OCI-LY1 (cell line): ENCODE measurements at regions not wholly inside any gene's neighbourhood (a gene's known extent, or its start where the extent isn't known, plus 50 kb on each side); places are given as distances from the start of the nearest gene placed in this dataset.

Source experiments
- H2AFZ ChIP-seq: fragments of 200-600 bp; sonication (generic), shearing (Covaris generic); 2 replicates; pipeline ENCODE4 v1.6.0; 2014; ENCODE audit warnings: antibody characterized with exemption, mild to moderate bottlenecking, low read length
- H3F3A ChIP-seq: fragments of 200-600 bp; sonication (generic), shearing (Covaris generic); 2 replicates; pipeline ENCODE4 v1.6.0; 2014; ENCODE audit warnings: mild to moderate bottlenecking, antibody characterized with exemption, low read length, moderate library complexity; ENCODE audit not compliant: insufficient read depth
- H3K27ac ChIP-seq: fragments of 200-600 bp; sonication (generic); 2 replicates; pipeline ENCODE4 v1.5.1; 2014; ENCODE audit warnings: low read length, mixed run types, mild to moderate bottlenecking, low read depth; ENCODE audit not compliant: poor library complexity, severe bottlenecking
- H3K27me3 ChIP-seq: fragments of 200-600 bp; sonication (generic); 2 replicates; pipeline ENCODE4 v1.6.0; 2014; ENCODE audit warnings: antibody characterized with exemption, mild to moderate bottlenecking, low read length, moderate library complexity; ENCODE audit not compliant: insufficient read depth
- H3K36me3 ChIP-seq: fragments of 200-600 bp; sonication (generic); 2 replicates; pipeline ENCODE4 v1.6.1; 2014; ENCODE audit warnings: mild to moderate bottlenecking, antibody characterized with exemption, low read length, moderate library complexity, mixed read lengths; ENCODE audit not compliant: insufficient read depth
- H3K4me1 ChIP-seq: fragments of 200-600 bp; sonication (generic); 2 replicates; pipeline ENCODE4 v1.5.1; 2014; ENCODE audit warnings: mild to moderate bottlenecking, low read length, moderate library complexity; ENCODE audit not compliant: insufficient read depth, severe bottlenecking
- H3K4me2 ChIP-seq: fragments of 200-600 bp; sonication (generic), shearing (Covaris generic); 2 replicates; pipeline ENCODE4 v1.6.1; 2014; ENCODE audit warnings: low read length
- H3K4me3 ChIP-seq: fragments of 200-600 bp; sonication (generic); 2 replicates; pipeline ENCODE4 v1.5.1; 2014; ENCODE audit warnings: low read length, low read depth, mild to moderate bottlenecking, mixed read lengths; ENCODE audit not compliant: poor library complexity, severe bottlenecking
- H3K79me2 ChIP-seq: fragments of 200-600 bp; shearing (Covaris generic); 2 replicates; pipeline ENCODE4 v1.6.1; 2016; ENCODE audit warnings: mixed run types, low read length, mixed read lengths; ENCODE audit not compliant: insufficient read depth
- H3K9ac ChIP-seq: fragments of 200-600 bp; sonication (generic), shearing (Covaris generic); 2 replicates; pipeline ENCODE4 v1.6.1; 2014; ENCODE audit warnings: mild to moderate bottlenecking, low read length, mixed read lengths
- H3K9me2 ChIP-seq: fragments of 200-600 bp; sonication (generic), shearing (Covaris generic); 2 replicates; pipeline ENCODE4 v1.6.1; 2014; ENCODE audit warnings: low read depth, mild to moderate bottlenecking, low read length, mixed read lengths
- H3K9me3 ChIP-seq: fragments of 200-600 bp; shearing (Covaris generic); 2 replicates; pipeline ENCODE4 v1.6.1; 2014; ENCODE audit warnings: low read length, mixed read lengths
- H4K20me1 ChIP-seq: fragments of 200-600 bp; sonication (generic), shearing (Covaris generic); 2 replicates; pipeline ENCODE4 v1.6.0; 2016; ENCODE audit warnings: mild to moderate bottlenecking, low read length; ENCODE audit not compliant: insufficient read depth
- CTCF ChIP-seq: fragments of 200-600 bp; sonication (generic), shearing (Covaris generic); IDR thresholded peaks from 2 replicates; pipeline ENCODE4 v1.5.1; 2017; ENCODE audit warnings: mild to moderate bottlenecking, antibody characterized with exemption, low read length, moderate library complexity, mixed read lengths
- EZH2 ChIP-seq: fragments of 200-600 bp; sonication (generic), shearing (Covaris generic); IDR thresholded peaks from 2 replicates; pipeline ENCODE4 v1.8.0; 2017; ENCODE audit warnings: borderline replicate concordance, mixed run types, mild to moderate bottlenecking, antibody characterized with exemption, low read length, moderate library complexity, mixed read lengths

- Histone ChIP-seq H2AFZ (no peak overlapping the region), H3K9me3 (no peaks in the 10 kb centered on the region), H3F3A (no peaks in the 10 kb centered on the region), H3K36me3 (no peaks in the 10 kb centered on the region), H4K20me1 (no peaks in the 10 kb centered on the region; the same call in 1 of the 2 replicates), H3K4me1 (no peaks in the 10 kb centered on the region), H3K27ac (no peak overlapping the region), H3K27me3 (no peaks in the 10 kb centered on the region), H3K9me2 (no peaks in the 10 kb centered on the region), H3K4me2 (no peak overlapping the region; the same call in 1 of the 2 replicates), H3K79me2 (no peaks in the 10 kb centered on the region), H3K9ac (no peak overlapping the region), H3K4me3 (no peak overlapping the region)
- TF ChIP-seq CTCF (no peak), EZH2 (no peak)
These were observed 106.6 kb downstream of the BRMS1L start for GRCh38 chr14:35932659-35933159.

GRCh38 chr14:35932136-35932535 lies 106.0 kb downstream of the BRMS1L start:
- no peaks in the 10 kb centered on the region for H3K4me1 ChIP-seq
- H3K27ac ChIP-seq, result no peak overlapping the region
- H3K9me3 ChIP-seq, result no peaks in the 10 kb centered on the region
- no peak overlapping the region for H3K4me2 ChIP-seq
- no peaks in the 10 kb centered on the region for H3K9me2 ChIP-seq
- no peak for TF ChIP-seq CTCF
- TF ChIP-seq EZH2, result no peak
- no peaks in the 10 kb centered on the region; the same call in 1 of the 2 replicates for H4K20me1 ChIP-seq
- H3F3A ChIP-seq, result no peaks in the 10 kb centered on the region
- H2AFZ ChIP-seq, result no peak overlapping the region
- H3K9ac ChIP-seq, result no peak overlapping the region
- no peaks in the 10 kb centered on the region for H3K36me3 ChIP-seq
- H3K79me2 ChIP-seq, result no peaks in the 10 kb centered on the region
- no peak overlapping the region for H3K4me3 ChIP-seq
- no peaks in the 10 kb centered on the region for H3K27me3 ChIP-seq

GRCh38 chr14:35931346-35931745 lies 105.2 kb downstream of the BRMS1L start:
- no peaks in the 10 kb centered on the region for H3K9me3 ChIP-seq

More at GRCh38 chr14:35931346-35931745, 105.2 kb downstream of the BRMS1L start:
- H3K27me3 ChIP-seq, result no peaks in the 10 kb centered on the region
- no peaks in the 10 kb centered on the region for H3K36me3 ChIP-seq
- no peak overlapping the region for H3K27ac ChIP-seq
- no peak overlapping the region for H3K4me2 ChIP-seq
- H4K20me1 ChIP-seq, result no peaks in the 10 kb centered on the region; the same call in 1 of the 2 replicates
- H3K9ac ChIP-seq, result no peak overlapping the region
- no peak overlapping the region for H2AFZ ChIP-seq
- no peak for TF ChIP-seq CTCF
- TF ChIP-seq EZH2, result no peak
- no peaks in the 10 kb centered on the region for H3K79me2 ChIP-seq
- no peaks in the 10 kb centered on the region for H3K4me1 ChIP-seq
- no peak overlapping the region for H3K4me3 ChIP-seq
- H3F3A ChIP-seq, result no peaks in the 10 kb centered on the region
- H3K9me2 ChIP-seq, result no peaks in the 10 kb centered on the region
